NCI-H2107 treated with DMSO at 0.1 percent for 48 hours (cell line): ENCODE measurements at regions not wholly inside any gene's neighbourhood (a gene's known extent, or its start where the extent isn't known, plus 50 kb on each side); places are given as distances from the start of the nearest gene placed in this dataset.
"Not testable (repeated sequence)": the region's sequence is repeated elsewhere in the genome, so short reads cannot be mapped to it uniquely, and the experiment has no call there.

Experiments used
- DNase-seq: peaks from one replicate; lab custom pipeline; 2025; ENCODE audit not compliant: unreplicated experiment; lab: John Stamatoyannopoulos, UW

DNA sequence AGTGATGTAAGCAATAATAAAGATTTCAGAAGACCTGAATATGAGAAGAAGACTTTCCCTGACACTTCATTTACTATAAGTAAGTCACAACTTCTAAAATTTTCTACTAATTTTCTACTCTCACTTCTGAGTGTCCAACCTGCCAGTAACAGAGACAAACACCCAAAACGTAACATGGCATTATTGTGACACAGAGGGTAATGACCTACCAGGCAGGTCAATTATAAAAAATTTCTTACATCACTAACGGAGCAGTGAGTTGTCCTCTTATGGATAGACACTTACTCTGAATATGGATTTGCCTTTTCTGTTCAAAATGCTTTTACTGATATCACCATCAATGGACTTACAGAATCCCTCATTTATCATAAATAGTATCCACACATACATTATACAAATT is 405.9 kb upstream of the MAGEB16 start:
- DNase-seq = no peak

GRCh38 chrX:35406386-35406785 is 391.8 kb upstream of the MAGEB16 start:
- DNase-seq = no peak

DNA sequence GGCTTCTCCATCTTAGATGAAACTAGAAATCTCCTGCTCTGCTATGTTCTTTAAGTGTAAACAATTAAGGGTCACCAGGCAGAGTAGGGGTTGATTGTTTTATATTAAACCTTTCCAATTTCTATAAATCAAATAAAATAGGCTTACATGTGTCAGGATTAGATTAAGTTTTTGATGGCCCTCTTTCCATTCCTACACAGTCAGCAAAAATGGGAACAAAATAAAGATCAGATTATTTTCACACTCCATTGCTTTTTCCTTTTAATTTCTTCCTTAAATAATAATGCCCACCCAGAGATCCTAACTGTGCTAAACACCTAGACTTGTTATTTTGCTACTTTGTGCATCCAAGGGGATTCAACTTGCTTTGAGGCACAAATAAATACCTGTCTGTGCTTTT is 381.4 kb upstream of the MAGEB16 start:
- no peak for DNase-seq

DNA sequence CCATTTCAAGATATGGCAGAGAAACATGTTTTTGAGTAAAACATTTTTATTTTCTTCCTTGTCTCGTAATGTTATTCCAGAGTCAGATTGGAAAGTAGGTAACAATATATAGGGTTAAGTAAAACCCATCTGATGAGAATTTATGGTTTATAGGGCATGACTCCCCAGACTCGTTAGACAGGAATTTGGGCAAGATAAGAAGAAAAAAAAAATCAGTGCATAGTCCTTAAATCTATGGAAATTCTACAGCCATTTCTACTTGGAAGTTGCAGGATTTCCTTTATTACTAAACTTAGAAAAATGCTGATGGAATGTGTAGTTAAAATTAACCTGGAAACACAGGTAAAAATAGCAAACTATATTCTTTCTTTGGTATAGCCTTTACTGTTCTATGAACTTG is 366.1 kb upstream of the MAGEB16 start:
- DNase-seq = no peak

GRCh38 chrX:35439034-35439660 is 359.0 kb upstream of the MAGEB16 start:
- DNase-seq = no peak

DNA sequence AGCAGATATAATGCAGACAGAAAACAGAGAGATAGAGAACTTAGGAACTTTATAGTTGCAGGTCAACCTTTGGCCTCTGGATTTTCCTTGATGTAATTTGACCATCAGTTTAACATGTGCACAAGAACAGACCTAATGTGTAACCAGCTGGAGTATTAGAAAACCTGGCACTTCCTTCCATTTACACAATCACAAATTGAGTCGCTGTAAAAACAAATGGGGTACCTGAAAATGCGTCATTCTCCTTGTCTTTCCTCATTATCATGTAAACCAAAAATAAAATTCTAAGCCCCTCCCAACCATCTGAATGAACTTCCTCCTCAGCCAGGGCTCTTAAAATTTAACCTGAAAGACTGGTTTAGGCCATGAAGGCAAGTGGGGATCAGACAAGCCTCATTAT is 358.4 kb upstream of the MAGEB16 start:
- no peak for DNase-seq

- no peak for DNase-seq
These were observed 355.7 kb upstream of the MAGEB16 start for GRCh38 chrX:35442421-35442820.

DNA sequence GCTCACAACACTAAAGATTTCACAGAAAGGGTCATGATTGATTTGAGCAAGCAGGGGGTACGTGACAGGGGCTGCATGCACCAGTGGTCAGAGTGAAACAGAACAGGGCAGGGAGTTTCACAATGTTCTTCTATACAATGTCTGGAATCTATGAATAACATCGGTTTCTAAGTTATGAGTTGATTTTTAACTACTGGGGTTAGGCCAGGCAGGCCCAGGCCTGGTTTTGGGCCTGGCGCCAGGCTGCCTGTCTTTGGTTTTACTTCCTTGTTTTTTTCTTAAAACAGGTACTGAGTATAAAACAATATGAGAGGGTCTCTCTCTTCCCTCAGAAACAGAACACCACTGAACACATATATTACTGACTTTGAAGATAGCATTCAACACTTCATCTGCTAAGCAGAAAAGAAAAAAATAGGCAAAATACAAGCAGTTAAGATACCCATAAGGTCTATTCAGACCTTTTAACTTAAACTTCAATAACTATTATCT is 355.0 kb upstream of the MAGEB16 start:
- not testable (repeated sequence) for DNase-seq

GRCh38 chrX:35444671-35445355 is 353.3 kb upstream of the MAGEB16 start:
- DNase-seq = no peak

GRCh38 chrX:35445912-35446311 is 352.2 kb upstream of the MAGEB16 start:
- no peak for DNase-seq

DNA sequence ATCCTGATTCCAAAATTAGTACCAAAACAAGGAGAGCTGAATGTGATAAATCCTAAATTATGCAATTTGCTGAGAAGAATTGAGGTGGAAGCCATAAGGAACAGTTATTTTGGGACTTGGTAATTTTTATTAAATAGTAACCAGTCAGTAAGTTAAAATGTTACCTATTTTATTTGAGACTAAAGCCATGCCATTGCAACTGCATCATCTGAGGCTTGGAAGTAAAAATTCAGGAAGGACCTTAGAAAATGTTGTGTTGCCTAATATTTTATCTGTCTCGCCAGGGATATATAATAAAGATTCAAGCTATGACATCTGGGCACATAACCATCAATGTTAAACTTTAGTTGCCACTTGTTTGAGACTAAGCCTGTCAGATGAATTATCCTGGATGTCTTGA is 341.3 kb upstream of the MAGEB16 start:
- no peak for DNase-seq

- DNase-seq = no peak
These were observed 340.0 kb upstream of the MAGEB16 start for GRCh38 chrX:35458142-35458541.

- no peak for DNase-seq
These were observed 337.0 kb upstream of the MAGEB16 start for GRCh38 chrX:35461164-35461563.

DNA sequence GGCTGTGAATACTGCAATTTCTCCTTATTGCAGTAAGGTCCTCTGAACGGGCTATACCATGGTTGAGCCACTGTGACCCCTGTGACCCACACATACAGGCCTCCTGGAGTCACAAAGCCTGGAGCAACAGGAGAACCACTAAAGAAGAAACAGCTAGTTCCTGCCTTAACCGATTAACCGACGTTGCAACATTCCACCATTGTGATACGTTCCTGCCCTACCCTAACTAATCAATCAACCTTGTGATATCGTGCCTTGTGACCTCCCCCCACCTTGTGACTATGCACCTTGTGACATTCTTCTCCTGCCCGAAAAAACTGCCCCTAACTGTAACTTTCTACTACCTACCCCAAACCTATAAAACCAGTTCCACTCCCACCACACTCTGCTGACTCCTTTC is 301.5 kb upstream of the MAGEB16 start:
- not testable (repeated sequence) for DNase-seq

GRCh38 chrX:35497453-35497852 is 300.7 kb upstream of the MAGEB16 start:
- not testable (repeated sequence) for DNase-seq

DNA sequence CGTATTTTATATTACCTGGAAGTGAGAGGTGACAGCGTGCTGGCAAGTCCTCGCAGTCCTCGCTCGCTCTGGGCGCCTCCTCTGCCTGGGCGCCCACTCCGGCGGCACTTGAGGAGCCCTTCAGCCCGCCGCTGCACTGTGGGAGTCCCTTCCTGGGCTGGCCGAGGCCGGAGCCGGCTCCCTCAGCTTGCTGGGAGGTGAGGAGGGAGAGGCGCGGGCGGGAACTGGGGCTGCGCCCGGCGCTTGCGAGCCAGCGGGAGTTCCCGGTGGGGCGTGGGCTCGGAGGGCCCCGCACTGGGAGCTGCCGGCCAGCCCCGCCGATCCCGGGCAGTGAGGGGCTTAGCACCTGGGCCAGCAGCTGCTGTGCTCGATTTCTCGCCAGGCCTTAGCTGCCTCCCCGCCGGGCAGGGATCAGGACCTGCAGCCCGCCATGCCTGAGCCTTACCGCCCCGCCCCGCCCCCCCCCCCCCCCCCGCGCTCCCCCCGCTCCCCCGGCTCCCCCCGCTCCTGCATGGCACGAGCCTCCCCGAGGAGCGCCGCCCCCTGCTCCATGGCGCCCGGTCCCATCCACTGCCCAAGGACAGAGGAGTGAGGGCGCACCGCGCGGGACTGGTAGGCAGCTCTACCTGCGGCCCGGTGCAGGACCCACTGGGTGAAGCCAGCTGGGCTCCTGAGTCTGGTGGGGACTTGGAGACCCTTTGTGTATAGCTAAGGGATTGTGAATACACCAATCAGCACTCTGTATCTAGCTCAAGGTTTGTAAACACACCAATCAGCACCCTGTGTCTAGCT is 298.9 kb upstream of the MAGEB16 start:
- no peak for DNase-seq

DNA sequence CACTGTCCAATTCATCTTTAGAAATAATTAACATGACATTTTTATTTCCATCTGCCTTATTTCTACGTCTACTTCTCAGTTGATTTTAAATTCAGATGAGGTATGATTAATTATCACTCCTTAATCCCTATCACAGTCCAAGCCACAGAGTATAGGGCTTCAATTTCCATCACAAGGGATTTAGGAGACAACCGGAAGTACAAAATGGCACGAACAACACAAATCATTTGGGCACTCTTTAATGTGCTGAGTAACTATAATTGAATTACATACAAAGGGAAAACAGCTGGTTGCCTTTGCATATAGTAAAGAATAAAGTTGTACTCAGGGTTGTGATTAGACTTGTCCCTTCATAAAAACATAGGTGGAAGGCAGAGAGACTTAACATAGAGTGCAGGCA is 290.4 kb upstream of the MAGEB16 start:
- no peak for DNase-seq

- not testable (repeated sequence) for DNase-seq
These were observed 250.1 kb upstream of the MAGEB16 start for GRCh38 chrX:35548003-35548402.

GRCh38 chrX:35557916-35558315 is 240.2 kb upstream of the MAGEB16 start:
- no peak for DNase-seq

GRCh38 chrX:35561985-35562384 is 236.2 kb upstream of the MAGEB16 start:
- no peak for DNase-seq

DNA sequence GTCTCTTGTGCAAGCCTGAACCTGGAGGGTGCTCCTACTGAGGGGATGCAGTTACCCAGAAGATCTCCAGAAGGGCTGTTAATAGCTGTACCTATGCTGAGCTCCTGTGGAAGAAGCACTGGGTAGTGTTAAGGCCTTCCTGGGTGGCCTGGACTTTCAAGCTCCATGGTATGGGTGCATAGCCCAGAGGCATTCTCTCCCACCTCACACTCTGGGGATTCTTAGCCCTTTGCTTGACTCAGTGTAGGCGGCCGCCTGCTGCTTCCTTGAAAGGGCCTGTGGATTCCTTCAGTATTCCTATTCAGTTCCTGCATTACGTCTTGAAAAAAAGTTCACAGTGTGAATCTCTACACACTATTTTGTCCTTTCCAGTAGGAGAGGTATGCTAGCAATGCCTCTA is 235.7 kb upstream of the MAGEB16 start:
- DNase-seq = no peak

DNA sequence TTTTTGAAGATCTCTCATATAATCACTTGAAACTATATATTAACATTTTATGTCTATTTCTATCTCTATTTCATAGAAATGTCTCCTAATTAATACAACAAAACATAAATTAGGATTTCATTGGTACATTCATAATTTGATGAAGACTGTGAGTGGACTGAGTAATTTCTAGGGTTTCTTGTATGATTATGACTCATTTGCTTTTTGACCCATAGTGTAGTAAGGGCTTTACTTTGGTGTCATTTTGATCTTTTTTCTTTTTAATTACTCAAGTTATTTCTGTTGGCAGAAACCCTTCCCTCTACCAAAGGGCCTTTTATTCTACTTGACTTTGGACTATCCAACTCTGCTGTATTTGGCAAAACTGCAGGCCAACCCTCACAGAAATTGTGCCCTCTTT is 207.9 kb upstream of the MAGEB16 start:
- DNase-seq = no peak
